GM12892 (cell line): ENCODE measurements at regions not wholly inside any gene's neighbourhood (a gene's known extent, or its start where the extent isn't known, plus 50 kb on each side); places are given as distances from the start of the nearest gene placed in this dataset.

ENCODE experiments used
- POLR2A ChIP-seq: IDR thresholded peaks from 2 replicates; pipeline ENCODE4 v1.6.1; 2011; ENCODE audit warnings: low read depth, low read length, control low read depth
- POLR2AphosphoS5 ChIP-seq: IDR thresholded peaks from 2 replicates; pipeline ENCODE4 v1.6.1; 2011; ENCODE audit warnings: low read depth, low read length, control low read depth
- TAF1 ChIP-seq: IDR thresholded peaks from 2 replicates; pipeline ENCODE4 v1.6.1; 2011; ENCODE audit warnings: low read depth, mild to moderate bottlenecking, control low read depth, low read length, borderline replicate concordance

DNA sequence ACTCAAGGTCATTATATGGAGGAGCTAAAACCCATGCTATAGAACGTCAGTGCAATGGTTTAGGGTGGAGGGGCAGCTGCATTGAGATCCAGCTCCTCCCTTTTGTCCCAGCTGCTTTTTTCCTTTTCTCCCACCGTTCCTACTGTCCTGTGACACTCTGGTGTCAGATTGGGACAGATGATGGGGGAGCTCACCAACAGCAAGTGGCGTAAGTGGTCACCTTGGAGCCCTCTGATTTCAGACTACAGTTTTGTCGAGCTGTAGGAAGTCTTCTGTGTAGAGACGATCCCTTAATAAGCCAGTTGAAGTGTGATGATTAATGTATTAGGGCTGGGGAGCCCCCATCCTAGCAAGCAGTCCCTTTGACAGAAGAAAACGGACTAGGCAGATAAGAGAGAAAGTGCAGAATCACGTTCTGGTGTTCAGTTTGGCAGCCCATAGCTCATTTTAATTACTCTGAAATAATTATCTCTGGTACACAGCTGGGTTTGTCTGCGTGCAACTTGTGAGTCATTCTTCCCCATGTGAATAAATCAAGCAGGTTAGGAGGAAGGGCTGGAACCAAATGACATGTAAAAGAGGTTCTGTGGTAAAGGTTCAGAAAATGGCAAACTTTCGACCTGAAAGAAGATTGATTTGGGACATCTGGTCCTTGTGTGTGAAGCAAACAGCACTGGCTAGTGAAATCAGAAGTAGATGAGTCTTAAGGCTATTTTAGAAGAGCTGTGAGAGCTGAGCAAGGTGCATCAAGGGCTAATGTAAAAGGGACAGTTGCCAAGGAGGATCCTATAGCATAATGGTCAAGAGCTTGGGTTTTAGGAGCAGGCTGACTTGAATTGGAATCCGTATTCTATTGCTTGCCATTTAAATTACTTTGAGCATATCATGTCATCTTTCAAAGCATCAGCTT lies 241.4 kb downstream of the EDEM1 start:
- TF ChIP-seq TAF1 (no peak), POLR2AphosphoS5 (peak; percentile 4; the same call in 1 of the 2 replicates), POLR2A (no peak)
